Hematopoietic multipotent progenitor cell treated with erythropoietin and hydrocortisone succinate and interleukin-3 and kit ligand, for 6 days (in vitro differentiated cells): ENCODE measurements at regions not wholly inside any gene's neighbourhood (a gene's known extent, or its start where the extent isn't known, plus 50 kb on each side); places are given as distances from the start of the nearest gene placed in this dataset.
A peak's percentile ranks its signal among the peaks of the same experiment; 100 is the strongest.
"Not testable (repeated sequence)": the region's sequence is repeated elsewhere in the genome, so short reads cannot be mapped to it uniquely, and the experiment has no call there.

ENCODE experiments used
- DNase-seq: peaks from one replicate; pipeline ENCODE4 v3.0.0-alpha.2; 2015

DNA sequence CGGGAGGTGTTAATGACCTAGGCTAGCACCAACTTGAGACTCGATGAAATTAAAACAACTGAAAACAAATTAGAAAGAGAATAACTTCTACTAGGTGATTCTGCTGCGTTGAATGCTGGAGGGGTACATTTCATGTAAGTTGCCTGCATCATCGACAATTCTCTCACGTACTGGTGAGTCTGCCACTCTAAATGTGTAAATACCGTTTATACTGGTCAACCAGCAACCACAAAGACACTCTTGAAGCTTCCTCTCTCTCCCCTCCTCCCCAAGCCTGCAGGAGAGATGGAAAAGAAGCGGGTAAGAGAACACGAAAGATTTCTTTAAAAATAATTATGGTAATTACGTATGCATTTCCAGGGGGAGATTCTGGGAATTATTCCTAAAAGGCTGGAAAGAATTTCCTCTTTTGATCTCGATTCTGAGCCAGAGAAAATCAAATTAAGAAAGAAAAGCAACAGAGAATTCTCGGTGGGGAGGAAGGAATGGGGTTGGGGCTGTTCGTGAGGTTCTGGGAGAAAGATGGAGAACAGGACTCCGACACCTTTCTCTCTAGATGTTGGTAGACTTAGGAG, 68.6 kb upstream of the MRTFB start:
- no peak for DNase-seq

DNA sequence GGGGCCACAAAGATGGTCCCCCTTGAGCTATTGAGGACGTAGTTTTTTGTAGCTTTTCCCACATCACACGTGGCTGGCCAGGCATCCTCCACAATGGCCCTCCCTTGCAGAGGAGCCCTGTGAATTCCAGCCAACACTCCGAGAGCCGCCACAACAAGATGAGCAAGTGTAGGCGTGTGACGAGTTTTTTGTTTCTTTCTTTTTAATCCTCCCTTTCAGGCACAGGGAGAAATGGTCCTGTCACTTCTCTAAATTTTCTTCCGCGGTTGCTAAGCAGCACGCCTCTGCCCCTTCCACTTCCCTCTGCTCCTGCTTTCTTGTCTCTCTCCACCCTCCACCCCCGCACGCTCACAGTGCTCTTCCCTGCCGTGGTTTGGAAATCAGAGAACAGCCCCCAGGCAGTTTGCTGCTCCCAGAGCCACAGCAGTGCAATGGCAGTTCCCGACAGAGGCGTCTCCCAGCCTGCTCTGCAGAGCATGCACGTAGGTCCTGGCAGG, 68.0 kb upstream of the MRTFB start:
- DNase-seq: peak; percentile 14

DNA sequence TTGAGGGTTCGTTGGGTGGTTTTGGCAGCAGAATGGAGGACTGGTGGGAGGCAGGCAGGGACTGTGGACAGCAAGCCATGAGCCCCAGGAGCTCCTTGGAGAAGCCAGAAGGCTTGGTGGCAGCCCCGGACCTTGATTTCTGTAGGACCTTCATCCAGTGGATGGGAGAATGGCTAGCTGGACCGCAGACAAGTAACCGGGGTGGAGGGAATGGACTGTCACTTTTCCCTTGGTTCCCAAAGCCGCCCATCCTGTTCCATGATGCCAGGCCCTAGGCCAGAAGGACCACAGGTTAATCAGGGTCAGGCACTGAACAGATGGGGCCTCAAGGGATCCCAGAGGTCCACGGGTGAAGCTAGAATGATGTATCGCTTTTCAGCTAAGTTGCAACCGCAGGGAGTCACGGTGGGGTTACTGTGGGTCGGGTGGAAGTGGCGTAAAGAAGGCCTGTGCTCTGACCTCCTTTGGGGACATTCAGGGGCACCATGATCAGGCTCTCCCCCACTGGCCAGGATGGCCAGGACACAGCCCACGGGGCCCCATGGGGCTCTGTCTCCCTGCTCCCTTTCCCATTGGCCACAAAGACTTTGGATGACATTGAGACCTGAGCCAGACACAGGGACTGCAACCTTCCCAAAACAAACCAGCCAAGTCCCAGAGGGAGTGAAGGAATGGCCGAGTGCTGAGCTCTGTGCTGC, 66.9 kb upstream of the MRTFB start:
- DNase-seq: no peak

DNA sequence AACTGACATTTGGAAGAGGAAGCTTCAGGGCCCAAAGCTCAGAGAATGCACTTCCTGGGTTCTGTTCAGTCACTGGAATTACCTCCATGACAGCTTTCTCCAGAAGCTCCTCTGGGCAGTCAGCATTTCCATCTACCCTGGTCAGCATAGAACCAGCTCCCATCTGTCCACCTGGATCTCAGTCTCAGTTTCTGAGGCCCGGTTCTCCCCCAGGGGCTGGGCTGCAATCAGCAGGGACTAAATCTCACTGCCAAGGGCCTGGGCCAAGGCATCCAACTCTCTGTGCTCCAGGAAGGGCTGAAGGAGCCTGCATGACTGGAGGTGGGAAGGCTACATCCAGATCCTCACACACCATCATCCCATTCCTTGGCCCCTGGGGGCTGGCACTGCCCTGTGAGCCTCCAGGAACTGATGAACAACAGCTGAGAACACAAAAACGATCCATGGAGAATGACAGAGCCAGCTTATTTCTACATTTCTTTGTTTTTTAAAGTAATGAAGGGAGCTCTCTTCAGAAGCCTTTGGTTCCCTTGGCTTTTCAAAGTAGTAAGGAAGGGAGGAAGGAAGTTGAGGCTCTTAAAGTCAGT, 66.3 kb upstream of the MRTFB start:
- DNase-seq: no peak

DNA sequence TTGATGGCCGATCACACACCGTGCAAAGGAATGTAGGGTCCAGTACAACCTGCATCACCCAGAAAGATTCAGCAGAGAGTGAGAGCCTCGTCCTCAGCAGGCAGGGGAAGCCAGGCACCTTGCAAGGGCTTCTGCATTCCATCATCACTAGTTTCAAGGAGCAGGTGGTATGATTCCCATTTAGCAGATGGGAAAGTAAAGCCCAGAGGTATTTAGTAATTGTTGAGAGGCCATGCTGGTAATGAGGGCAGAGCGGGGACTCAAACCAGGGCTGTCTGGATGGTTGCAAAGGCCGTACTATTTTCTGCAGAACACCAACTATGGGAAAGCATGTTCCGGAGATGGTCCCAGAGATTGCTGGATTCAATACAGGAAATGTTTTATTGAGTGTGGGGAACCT, 65.8 kb upstream of the MRTFB start:
- DNase-seq: no peak

DNA sequence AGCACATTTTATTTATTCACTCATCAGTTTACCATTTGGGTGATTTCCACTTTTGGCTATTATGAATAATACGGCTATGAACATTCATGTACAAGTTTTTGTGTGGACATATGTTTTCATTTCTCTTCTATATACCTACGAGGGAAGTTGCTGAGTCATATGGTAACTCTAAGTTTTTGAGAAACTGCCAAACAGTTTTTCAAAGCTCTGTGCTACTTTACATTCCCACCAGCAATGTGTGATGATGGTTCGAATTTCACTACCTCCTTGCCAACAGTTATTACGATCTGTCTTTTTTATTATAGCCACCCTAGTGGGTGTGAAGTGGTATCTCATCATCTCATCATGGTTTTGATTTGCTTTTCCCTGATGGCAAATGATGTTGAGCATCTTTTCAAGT, 63.7 kb upstream of the MRTFB start:
- DNase-seq: no peak

DNA sequence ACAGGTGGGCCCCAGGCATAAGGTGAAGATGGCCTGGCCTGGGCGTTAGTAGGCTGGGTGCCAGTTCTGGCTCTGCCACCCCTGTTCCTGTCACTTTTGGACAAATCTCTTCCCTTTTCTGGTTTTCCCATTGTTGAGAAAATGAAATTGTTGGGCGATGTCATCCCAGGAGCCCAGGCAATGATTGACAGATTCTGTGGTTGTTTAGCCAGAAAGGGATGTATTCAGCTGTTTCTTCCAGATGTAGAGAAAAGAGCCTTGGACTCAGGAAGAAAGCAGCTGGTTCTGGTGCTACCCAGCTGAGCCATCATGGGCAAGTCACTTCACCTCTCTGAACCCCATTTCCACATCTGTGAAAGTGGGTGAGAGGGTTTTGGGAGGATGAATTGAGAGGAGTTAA, 60.1 kb upstream of the MRTFB start:
- DNase-seq: no peak

DNA sequence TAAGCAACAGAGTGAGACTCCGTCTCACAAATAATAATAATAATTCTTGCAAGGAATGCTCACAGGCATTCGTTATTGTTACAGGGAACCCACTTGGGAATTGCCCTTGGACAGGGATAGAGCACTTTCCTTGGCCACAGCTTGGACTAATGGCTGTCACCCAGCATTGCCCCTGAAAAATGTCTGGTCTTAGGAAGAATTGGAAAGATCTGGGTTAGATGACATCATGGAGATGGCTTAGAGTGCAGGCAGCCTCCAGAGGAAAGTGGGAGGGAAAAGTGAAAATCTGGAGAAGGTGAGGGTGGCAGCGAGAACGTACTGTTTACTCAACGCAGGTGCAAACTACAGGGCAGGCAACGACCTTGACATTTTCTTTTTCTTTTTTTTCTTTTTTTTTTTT, 59.3 kb upstream of the MRTFB start:
- DNase-seq: no peak

DNA sequence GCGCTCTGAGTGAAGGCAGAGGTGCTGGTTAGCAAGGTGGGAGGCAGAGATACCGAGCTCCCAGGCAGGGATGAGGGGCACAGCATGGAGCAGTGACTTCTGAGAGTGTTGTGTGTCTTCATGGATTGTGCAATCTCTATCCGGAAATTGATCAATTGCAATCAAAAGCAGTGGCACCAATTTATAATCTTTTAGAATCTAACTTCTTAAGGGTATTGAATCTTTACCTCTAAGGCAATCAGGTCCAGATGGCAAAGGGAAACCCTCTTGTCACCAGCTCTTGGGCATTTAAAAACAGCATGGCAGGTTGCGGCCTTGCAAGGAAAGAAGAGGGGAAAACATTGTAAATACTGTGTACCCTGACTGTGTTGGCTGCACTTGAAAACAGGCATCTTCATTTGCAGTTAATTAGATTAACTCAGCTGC, 58.0 kb upstream of the MRTFB start:
- no peak for DNase-seq

DNA sequence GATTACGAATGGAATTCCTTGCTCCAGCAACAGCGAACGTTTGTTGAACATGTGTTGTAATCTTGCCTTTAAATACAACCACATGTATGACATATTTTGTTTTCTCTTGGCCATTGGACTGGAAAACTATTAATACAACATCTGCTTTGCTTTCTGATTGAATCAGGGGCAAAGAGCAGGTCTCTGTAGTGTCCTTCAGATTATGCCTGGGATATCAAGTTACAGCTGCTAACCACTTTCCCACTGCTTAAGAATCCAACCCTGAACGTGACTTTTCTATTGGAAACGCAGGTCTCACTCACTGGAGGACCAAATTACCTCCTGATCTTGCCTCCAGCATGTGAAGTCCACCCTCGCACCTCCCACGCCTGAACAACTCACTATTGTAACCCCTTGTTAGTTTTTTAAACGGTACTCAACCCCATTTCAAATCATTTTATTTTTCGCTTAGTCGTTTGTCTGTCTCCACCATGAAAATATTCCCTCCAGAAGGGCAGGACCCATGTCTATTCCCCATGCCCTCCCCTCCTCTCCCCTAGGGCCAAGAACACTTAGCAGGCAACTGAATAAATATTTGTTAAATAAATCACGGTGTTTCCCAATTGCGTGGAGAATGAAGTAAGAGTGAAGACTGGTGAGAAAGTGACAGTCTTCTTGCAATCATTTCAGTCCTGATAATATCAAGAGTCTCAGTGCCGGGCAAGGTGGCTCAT, 57.4 kb upstream of the MRTFB start:
- no peak for DNase-seq

DNA sequence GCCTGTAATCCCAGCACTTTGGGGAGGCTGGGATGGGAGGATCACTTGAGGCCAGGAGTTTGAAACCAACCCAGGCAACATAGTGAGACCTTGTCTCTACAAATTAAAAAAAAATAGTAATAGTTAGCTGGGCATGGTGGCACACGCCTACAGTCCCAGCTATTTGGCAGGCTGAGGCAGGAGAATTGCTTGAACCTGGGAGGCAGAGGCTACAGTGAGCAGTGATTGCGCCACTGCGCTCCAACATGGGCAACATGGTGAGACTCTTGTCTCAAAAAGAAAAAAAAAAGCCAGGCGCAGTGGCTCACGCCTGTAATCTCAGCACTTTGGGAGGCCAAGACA, 56.9 kb upstream of the MRTFB start:
- no peak for DNase-seq

DNA sequence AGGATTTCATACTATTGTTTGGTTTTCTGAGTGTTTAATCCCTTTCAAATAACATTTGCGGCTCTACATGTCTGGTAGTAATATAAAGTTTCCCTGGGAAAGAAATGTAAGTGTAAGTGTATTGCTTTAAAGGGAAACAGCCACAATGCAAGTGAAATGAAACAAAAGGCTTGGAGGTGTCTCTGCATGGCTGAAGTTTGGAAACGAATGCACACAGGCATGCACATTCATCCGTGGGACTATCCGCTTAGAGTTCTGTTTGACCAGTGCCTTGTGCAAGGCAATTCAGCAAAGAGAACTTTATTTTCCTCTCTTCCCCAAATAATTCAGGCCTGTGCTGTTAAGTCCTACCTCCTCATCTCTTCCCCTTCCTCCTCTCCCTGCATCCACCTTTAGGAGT, 56.1 kb upstream of the MRTFB start:
- DNase-seq: no peak

DNA sequence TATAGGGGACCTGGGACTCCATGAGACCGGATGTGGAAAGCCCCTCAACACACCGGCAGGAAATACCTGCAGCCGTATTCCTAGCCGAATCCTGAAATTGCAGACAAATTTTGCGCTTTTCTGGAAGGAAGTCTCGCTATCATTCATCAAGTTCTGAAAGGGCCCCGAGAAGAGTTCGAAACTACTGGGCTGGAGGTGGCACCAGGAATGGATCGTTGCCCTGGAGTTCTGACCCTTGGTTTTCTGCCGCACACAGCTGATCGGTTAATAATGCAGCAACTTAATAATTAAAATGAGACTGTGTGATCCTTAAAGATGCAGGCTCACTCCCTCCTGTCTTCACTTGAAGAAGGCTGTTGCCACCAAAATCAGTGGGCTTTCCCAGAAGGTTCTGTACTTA, 55.7 kb upstream of the MRTFB start:
- no peak for DNase-seq

DNA sequence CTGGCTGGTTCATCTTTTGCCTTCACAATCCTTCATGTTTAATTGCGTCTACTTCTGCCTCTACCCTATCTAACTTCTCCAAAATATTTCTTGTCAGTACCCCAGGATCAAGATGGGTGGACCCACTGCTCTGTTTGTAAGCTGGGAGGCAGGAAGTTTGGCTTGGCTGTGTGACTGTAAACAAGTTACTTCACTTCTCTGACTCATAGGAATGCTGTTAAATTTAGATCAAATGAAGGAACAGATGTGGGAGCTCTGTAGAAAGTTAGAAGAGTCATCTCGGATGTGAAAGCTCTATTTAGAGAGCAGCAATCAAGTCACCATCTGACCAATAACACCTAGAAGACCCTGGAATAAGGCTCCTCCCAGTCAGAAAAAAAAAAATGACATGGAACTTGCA, 55.2 kb upstream of the MRTFB start:
- no peak for DNase-seq

DNA sequence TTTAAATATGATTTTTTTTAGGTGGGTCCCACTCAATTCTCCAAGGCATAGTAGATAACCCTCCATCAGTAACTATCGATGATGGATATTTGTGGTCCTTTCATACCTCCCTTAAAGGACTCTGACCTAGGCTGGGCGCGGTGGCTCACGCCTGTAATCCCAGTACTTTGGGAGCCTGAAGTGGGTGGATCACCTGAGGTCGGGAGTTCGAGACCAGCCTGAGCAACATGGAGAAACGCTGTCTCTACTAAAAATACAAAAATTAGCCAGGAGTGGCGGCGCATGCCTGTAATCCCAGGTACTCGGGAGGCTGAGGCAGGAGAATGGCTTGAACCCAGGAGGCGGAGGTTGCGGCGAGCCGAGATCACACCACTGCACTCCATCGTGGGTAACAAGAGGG, 54.8 kb upstream of the MRTFB start:
- DNase-seq: not testable (repeated sequence)

DNA sequence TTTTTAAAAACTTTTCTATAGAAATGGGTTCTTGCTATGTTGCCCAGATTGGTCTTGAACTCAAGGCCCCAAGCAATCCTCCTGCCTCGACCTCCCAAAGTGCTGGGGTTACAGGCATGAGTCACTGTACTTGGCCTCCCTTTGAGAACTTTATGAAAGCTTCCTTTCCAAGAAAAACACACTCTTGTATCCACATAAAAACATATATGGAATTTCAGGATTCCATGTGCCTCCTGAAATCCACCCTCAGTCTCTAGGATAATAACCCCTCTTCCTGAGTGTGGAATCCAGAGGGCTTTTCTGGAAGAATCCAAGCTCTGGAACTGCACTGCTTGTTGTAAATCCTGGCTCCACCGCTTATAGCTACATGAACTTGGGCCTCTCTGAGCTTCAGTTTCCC, 53.2 kb upstream of the MRTFB start:
- no peak for DNase-seq

DNA sequence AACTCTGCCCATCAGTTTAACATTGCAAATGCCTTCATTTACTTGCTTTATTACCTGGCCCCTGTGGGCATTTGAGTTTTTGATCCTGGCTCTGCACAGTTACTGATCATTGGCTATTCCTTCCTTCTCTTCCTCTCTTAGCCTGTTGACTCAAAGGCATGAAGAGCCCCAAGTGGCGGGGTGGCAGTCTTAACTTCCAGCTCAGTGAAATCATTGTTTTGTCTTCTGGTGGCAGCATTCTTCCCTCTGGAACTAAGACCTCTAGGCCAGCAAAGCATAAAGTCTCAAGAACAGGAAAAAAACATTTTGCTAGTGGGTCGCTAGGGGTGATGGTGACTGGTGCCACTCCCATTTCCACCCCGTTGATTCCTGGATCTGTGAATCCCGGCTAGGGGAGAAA, 52.3 kb upstream of the MRTFB start:
- DNase-seq: no peak

DNA sequence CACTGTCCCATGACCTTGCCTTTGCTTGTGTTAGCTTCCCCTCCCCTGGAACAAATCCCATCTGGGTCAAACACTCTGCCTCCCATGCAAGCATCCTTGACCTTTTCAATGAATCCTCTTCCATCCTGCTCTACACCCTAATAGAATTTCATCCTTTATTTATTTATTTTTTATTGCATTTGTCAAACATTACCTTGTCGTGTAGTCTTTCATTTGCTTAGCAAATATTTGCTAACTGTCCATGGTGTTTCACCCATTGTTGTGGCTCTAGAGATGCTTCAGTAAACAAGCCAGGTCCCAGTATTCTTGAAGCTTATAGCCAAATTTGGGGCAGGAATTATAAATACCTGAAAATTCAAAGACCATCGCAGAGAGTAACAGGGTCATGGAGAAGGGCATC, 51.0 kb upstream of the MRTFB start:
- DNase-seq: no peak
